Fibroblast of lung (primary cell): ENCODE measurements at regions not wholly inside any gene's neighbourhood (a gene's known extent, or its start where the extent isn't known, plus 50 kb on each side); places are given as distances from the start of the nearest gene placed in this dataset.

Experiments used
- DNase-seq, 2 donors: peaks; one replicate each; pipeline versions ENCODE4 v3.0.0 to v3.0.0-alpha.2; 2010; ENCODE audit warnings: low read depth in 2 of 2
- H2AFZ ChIP-seq: 2 replicates; pipeline ENCODE4 v1.5.1; 2012; ENCODE audit warnings: low read length, control low read depth, inconsistent platforms
- H3K27ac ChIP-seq: 2 replicates; pipeline ENCODE4 v1.5.1; 2011; ENCODE audit warnings: low read length, control low read depth; ENCODE audit not compliant: insufficient read depth
- H3K27me3 ChIP-seq: 2 replicates; pipeline ENCODE4 v1.5.1; 2011; ENCODE audit warnings: mild to moderate bottlenecking, low read length; ENCODE audit not compliant: control insufficient read depth, insufficient read depth
- H3K36me3 ChIP-seq: 2 replicates; pipeline ENCODE4 v1.5.1; 2011; ENCODE audit warnings: low read length; ENCODE audit not compliant: control insufficient read depth, insufficient read depth
- H3K4me1 ChIP-seq: 2 replicates; pipeline ENCODE4 v1.5.1; 2011; ENCODE audit warnings: low read length; ENCODE audit not compliant: control insufficient read depth, insufficient read depth; ENCODE audit errors: extremely low read depth
- H3K4me2 ChIP-seq: 2 replicates; pipeline ENCODE4 v1.5.1; 2011; ENCODE audit warnings: low read length, control low read depth; ENCODE audit not compliant: insufficient read depth; ENCODE audit errors: extremely low read depth
- H3K4me3 ChIP-seq, 4 experiments: fragments of 200-600 bp in 1 of 4; sonication (generic) in 1 of 4; replicated peaks in 1 of 4; 2 replicates each; pipeline ENCODE4 v1.5.1; 2011 to 2016; ENCODE audit warnings: low read length in 4 of 4, low read depth in 3 of 4, mild to moderate bottlenecking in 3 of 4, control low read depth in 2 of 4, inconsistent platforms in 1 of 4, mixed read lengths in 1 of 4; ENCODE audit not compliant: insufficient read depth in 1 of 4; ENCODE audit errors: control extremely low read depth in 1 of 4
- H3K79me2 ChIP-seq: 2 replicates; pipeline ENCODE4 v1.5.1; 2012; ENCODE audit warnings: mild to moderate bottlenecking, low read length, inconsistent platforms; ENCODE audit not compliant: control insufficient read depth, insufficient read depth
- H3K9ac ChIP-seq: 2 replicates; pipeline ENCODE4 v1.5.1; 2011; ENCODE audit warnings: mild to moderate bottlenecking, low read length, control low read depth; ENCODE audit not compliant: insufficient read depth
- H3K9me3 ChIP-seq: 2 replicates; pipeline ENCODE4 v1.5.1; 2012; ENCODE audit warnings: low read depth, low read length; ENCODE audit not compliant: control insufficient read depth, insufficient read depth
- H4K20me1 ChIP-seq: 2 replicates; pipeline ENCODE4 v1.5.1; 2011; ENCODE audit warnings: low read length; ENCODE audit not compliant: control insufficient read depth, insufficient read depth; ENCODE audit errors: extremely low read depth
- CTCF ChIP-seq, 2 donors: IDR thresholded peaks in 1 of 2; conservative IDR thresholded peaks in 1 of 2; 1 replicate in 1 of 2; 2 replicates in 1 of 2; pipeline ENCODE4 v1.5.1; 2011 to 2012; ENCODE audit warnings: low read length in 2 of 2, control low read depth in 1 of 2, inconsistent platforms in 1 of 2, low read depth in 1 of 2, mild to moderate bottlenecking in 1 of 2
- EZH2 ChIP-seq: IDR thresholded peaks from 2 replicates; pipeline ENCODE4 v1.5.1; 2012; ENCODE audit warnings: low read length, control low read depth, mild to moderate bottlenecking; ENCODE audit errors: missing control alignments

- no peak for TF ChIP-seq CTCF (conservative IDR thresholded peaks at IDR 0.05 in 1 of 2, IDR thresholded peaks at IDR 0.05 in 1 of 2; ENCODE audit: low read depth in 1 of 2, low read length in 2 of 2)
- TF ChIP-seq EZH2, result no peak
- Histone ChIP-seq H3K27ac (no peak overlapping the region), H3K9ac (no peak overlapping the region), H3K27me3 (no peaks in the 10 kb centered on the region), H3K36me3 (no peaks in the 10 kb centered on the region), H3K9me3 (no peaks in the 10 kb centered on the region), H4K20me1 (no peaks in the 10 kb centered on the region), H3K79me2 (no peaks in the 10 kb centered on the region), H2AFZ (no peak overlapping the region), H3K4me3 (no peak overlapping the region), H3K4me1 (no peaks in the 10 kb centered on the region), H3K4me2 (no peak overlapping the region)
- no peak for DNase-seq
These were observed 298.3 kb downstream of the IRX1 start for GRCh38 chr5:3893975-3894374.

GRCh38 chr5:3896098-3896497 lies 300.5 kb downstream of the IRX1 start:
- Histone ChIP-seq H2AFZ (no peak overlapping the region), H4K20me1 (no peaks in the 10 kb centered on the region), H3K27ac (no peak overlapping the region), H3K4me1 (no peaks in the 10 kb centered on the region), H3K79me2 (no peaks in the 10 kb centered on the region), H3K4me3 (no peak overlapping the region), H3K27me3 (no peaks in the 10 kb centered on the region), H3K36me3 (no peaks in the 10 kb centered on the region), H3K9me3 (no peaks in the 10 kb centered on the region), H3K9ac (no peak overlapping the region), H3K4me2 (no peak overlapping the region)
- TF ChIP-seq EZH2, result no peak
- no peak for TF ChIP-seq CTCF (conservative IDR thresholded peaks at IDR 0.05 in 1 of 2, IDR thresholded peaks at IDR 0.05 in 1 of 2; ENCODE audit: low read depth in 1 of 2, low read length in 2 of 2)
- no peak for DNase-seq

DNA sequence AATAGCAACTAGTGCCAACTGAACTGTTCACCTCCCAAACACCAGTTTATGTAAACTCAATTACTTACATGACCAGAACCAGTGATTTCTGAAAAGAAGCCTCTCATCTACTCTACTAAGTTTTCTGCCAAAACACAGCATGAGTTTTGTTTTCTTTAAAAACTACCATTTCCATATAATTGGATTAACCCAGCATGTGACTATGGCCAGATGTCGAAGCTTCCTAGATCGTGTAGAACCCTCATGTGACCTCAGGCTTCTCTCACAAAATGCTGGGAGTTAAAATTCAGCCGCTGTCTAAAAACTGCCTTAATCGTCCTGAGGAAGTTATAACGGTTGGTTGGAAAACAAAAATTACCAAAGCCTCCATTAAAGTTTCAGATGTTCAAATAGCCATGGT lies 303.5 kb downstream of the IRX1 start:
- Histone ChIP-seq H3K36me3 (no peaks in the 10 kb centered on the region), H4K20me1 (no peaks in the 10 kb centered on the region), H3K27ac (no peak overlapping the region), H3K79me2 (no peaks in the 10 kb centered on the region), H3K9me3 (no peaks in the 10 kb centered on the region), H3K4me1 (no peaks in the 10 kb centered on the region), H3K27me3 (no peaks in the 10 kb centered on the region), H2AFZ (no peak overlapping the region), H3K4me2 (no peak overlapping the region), H3K9ac (no peak overlapping the region), H3K4me3 (no peak overlapping the region)
- DNase-seq, result no peak
- no peak for TF ChIP-seq EZH2
- no peak for TF ChIP-seq CTCF (conservative IDR thresholded peaks at IDR 0.05 in 1 of 2, IDR thresholded peaks at IDR 0.05 in 1 of 2; ENCODE audit: low read depth in 1 of 2, low read length in 2 of 2)
